GM19025 (cell line): ENCODE measurements at regions not wholly inside any gene's neighbourhood (a gene's known extent, or its start where the extent isn't known, plus 50 kb on each side); places are given as distances from the start of the nearest gene placed in this dataset.

Source experiments
- ATAC-seq: cut with Tn5 transposase; IDR thresholded peaks from one replicate; pipeline ENCODE4 v1.9.1; 2021; ENCODE audit warnings: mild to moderate bottlenecking, low read depth, moderate library complexity; ENCODE audit not compliant: unreplicated experiment

DNA sequence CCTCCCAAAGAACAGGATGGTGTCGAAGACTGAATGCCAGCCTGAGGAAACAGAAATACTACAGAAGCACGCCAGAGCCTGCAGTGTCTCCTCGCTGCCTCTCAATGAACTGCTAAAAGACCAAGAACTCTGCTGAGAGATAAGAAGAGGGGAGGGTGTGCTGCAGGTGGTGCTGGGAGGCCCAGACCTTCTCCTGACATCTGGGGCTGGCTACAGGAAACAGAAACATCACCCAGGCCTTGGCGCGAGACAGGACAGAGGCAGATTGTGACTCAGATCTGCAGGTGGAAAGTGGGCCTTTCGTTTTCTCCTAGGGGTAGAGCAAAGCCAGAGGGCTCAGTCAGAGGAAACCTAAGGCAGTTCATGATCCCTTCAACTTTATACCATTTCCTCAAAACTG, 250.3 kb upstream of the TCF4 start:
- no peak for ATAC-seq

DNA sequence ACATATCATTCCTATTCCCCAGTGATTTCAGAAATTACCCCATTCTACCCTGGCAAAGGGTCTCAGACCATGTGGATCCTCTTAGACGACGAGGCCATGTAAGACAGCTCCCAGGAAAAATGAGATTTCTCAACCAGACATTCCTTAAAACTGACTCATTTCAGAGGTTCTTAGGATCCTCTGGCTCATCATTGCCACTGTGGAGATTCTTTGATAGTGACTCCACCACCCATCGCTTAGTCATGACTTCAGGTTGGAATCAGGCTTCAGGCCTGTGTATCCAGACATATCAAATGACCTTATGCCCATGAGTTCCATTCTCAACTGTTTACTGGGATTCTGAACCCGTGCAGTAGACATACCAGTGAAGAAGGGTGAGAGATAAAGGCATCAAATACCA, 245.6 kb upstream of the TCF4 start:
- no peak for ATAC-seq

DNA sequence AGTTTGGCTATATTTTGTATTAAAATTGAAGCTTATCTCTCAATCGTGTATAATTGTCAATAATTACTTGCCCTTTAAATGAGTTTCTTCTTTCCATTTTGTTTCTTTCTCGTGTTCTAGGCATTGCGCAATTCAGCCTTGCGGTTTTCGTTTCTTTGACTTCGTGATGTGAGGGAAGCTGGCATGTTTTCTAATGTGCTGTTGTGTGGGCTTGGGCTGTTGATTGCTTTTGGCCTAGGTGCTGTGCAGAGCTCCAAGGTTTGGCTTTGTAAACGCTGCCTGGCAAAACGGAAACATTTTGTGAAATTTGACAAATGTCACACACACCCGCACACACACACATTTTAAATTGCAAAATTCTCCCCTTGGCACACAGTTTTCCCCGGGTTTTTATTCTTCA, 242.6 kb upstream of the TCF4 start:
- ATAC-seq, result no peak

DNA sequence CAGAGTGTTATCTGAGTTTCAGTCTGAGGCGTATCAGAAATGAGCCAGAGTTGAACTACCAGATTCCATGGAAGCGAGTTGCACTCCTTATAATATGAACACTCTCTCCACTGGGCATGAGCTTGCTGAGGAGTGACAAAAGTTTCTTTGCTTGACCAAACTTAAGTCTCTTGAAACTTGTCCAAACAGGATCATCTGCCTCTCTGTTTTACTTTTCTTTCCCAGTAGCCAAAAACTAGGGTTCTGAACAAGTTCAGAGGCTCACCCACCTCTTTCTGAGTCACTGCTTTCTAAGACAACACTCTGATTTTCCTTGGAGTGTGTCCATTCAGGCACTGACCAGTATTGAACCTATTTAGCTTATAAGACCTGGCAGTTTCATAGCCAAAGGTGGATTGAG, 233.2 kb upstream of the TCF4 start:
- no peak for ATAC-seq

DNA sequence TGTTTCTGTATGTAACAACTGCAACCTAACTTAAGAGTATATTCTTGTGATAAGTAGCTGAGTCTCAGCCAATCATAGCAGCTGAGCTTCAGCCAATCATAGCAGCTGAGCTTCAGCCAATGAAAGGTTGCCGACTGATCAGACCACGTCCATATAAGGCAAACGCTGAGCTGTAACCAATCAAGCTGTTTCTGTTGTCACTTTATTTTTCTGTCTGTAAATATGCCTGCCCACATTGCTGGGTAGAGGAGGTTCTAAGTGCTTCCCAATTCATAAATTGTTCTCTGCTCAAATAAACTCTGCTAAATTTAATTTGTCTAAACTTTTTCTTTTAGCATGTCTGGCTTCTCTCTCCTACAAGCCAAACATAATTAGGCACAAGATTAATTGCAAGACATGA, 231.5 kb upstream of the TCF4 start:
- ATAC-seq, result no peak

DNA sequence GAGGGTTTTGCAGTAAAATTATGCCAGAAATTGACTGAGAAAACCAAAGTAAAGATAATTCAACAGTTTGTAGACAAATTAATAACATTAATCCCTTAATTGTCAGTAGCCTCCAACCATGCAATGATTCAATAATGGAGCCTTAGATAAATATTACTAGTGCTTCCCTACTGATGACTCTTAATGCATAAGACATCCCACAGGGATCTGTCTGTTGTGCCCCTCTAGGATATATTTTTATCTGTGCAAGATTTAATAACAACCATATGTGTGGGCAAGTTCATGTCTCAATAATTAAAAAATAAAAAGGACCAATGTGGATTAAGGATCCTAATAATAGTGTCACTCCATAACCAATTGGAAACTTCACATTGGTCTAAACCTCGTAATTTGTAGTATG, 230.3 kb upstream of the TCF4 start:
- no peak for ATAC-seq

DNA sequence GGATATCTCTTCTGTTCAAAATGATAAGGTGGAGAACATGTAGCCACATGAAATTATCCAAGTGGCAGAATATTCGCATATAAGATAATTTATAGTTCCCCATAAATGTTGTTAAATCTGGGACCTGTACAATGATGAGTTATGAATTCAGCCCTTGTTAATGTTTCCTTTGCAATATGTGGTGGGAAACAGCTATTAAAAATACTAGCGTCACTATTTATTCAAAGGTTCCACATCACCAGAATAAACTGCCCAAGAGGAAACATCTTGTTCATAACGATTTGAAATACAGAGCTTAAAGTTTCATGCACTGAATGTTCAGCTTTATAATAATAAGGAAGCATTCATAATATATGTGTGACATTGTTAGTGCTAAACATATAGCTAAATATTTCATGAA, 223.9 kb upstream of the TCF4 start:
- no peak for ATAC-seq

DNA sequence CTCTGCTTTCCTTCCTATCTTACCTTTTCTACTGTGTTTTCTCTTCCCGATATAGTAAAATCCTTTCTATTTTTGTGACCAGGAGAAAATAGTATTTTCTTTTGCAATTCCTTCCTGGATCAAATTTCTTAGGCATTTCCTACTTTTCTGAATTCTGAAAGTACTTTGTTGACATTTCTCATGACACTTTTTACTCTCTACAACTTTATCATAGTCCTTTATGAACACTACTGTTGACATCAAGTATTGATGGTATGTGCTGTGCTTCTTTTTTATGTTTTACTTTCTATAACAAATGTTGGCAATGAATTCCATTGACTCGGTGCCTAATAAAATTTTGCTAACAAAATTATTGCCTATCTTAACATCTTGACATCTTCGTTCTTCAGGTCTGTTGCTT, 217.7 kb upstream of the TCF4 start:
- no peak for ATAC-seq

DNA sequence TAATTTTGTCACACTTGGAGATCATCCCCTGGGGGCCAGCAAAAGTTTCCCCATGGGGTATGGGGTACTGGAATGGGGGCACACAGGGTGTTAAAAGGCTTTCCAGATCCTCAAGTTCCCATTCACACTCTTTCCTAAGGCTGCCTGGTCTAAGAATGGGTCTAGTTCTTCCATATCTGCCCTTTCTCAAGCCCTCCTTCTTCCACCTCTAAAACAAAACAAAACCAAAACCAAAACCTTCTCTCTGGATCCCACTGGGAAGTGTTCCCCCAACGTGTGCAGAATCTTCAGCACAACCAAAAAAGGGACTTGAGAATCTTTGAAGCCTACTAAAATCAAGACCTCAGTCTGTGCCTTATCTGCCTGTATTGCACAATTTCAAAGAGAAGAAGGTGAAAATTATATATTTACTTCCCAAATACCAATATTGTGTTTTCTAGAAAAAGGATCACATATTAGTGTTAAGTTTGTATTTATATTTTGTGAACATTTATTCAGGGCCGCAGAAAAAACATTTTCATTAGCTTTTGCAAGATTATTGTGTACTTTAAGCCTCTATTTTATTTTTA, 207.2 kb upstream of the TCF4 start:
- ATAC-seq, result no peak

DNA sequence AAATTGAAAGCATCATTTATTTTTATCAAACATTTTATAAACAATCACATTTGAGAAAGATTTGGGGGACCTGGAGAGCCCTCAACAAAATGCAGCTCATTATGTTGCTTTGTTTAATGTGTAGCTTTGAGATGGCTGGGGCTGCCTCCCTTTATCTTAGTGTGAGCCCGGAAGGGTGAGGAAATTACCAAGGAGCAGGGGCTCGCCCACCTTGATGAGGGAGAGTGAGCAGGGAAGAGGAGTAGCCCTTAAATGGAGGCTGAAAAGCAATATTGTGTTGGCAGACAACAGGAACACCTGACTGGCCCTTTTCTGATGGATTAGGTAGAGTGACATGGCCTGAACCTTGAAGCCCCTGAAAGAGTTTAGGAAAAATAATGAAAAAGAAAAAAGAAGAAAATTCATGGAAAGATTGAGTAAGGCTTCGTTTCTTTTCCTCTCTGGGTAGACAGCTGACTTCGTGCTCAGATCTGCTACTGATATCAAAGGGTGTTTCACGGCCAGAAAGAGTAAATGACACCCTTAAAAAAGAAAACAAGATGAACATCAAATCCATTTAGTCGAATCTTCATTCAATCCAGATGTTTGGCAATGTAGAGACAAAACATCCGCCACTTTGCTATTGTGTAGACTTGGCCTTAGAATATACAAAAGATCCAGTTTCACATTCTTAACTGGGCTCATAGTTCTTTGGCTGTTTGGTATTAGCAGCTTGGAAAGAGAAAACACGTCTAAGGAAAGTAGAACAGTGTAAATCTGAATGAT, 206.5 kb upstream of the TCF4 start:
- no peak for ATAC-seq

DNA sequence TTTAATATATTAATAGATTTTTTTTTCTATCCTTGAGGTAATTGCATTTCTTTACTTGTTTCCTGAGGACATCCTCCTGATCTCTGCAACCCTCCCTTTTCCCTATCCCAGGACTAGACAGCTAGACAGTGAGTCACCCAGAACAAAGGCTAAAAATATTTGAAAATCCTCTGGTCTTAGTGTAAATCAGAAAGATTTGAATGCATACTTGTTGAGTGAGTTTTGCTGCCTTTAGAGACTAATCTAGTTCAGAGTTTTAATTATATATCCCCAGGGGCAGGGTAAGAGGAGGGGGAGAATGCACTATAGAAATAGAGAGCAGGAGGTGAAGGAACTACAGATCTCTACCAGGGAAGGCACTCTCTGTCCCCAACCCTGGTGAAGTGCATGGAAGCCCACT, 202.3 kb upstream of the TCF4 start:
- no peak for ATAC-seq

DNA sequence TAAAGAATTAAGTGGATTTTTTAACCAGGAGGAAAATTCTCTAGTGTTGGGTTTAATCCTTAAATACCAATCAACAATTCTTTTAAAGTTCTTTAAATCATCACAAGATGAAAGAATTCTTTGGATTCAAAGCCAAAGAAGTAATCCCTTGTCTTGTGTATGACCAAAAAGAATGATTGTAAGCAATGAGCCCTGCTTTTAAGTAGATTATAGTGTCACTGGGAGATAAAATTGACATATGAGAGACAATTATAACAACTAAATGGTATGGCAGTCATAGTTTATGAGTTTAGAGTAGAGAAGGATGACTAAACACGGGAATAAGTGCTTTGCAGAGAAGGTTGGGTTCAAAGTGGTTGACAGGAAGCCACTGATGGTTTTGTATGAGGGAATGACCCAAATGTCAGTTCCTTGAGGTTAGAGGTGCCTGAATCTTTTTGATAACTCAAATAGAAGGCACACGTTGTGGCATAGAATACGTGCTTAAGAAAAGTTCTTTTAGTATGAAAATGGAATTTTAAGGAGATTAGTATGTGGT, 199.6 kb upstream of the TCF4 start:
- no peak for ATAC-seq

DNA sequence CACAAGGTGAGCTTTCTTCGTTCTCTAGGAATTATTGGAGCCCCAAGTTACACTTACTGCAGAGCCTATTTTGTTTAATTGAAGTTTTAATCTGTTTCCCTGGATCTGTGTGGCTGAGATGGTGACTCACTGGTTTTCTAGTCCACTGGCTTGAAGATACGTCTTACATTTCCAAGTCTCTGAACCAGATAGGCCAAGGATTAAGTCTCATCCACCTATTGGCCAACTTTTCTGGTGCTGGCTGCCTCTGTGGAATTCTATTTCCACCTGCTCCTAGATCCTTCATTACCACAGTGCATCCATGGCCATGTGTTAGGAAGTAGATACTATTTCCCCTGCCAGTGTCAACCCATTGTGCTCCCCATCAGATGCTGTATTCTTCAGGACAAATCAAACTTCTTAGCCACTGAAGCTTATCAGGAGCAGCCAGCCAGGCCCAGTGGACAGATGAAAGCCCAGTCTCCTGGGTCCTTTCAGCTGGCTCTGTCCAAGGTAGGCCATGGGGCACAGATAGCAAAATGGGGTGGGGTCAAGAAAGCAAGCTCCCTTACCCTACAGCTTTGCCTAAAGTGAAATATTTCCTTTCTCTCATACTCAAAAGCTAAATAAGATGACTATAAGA, 198.8 kb upstream of the TCF4 start:
- ATAC-seq, result no peak

DNA sequence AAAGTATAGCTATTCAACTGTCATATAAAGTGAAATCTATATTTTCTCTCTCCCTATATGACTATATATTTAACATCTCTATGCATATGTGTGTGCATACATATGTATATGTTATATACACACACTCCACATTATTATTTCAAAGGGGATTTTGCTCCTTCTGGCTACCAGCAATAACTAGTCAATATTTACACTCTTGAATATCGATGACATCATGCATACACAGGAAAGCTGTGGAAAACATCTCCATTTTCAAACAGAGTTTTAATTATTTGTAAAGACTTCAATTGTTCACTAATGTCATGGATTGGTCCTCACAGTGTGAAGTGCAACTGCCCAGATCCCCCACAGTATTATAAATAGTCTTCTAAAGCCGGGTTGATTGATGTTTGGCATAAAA, 195.9 kb upstream of the TCF4 start:
- ATAC-seq, result no peak

DNA sequence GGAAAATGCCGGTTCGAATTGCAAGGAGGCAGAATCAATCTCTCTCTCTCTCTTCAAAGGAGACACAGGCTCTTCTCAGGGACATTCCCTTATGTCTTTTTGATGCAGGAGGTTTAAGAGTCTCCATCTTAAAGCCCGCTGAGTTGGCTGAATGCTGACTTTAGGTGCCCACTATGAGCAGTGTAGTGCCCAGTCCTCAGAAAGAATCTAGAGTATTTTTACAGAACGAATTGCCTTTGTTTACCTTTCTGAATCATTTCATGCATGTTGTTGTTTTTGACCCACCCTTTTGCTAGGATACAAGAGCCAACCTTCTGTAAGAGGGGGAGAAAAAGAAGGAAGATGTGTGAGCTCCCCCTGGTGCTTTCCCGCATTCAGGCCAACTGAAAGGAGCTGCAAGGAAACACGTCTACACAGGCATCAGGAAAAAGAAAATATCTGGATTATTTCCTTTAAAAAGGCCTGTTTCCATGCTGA, 193.5 kb upstream of the TCF4 start:
- no peak for ATAC-seq

DNA sequence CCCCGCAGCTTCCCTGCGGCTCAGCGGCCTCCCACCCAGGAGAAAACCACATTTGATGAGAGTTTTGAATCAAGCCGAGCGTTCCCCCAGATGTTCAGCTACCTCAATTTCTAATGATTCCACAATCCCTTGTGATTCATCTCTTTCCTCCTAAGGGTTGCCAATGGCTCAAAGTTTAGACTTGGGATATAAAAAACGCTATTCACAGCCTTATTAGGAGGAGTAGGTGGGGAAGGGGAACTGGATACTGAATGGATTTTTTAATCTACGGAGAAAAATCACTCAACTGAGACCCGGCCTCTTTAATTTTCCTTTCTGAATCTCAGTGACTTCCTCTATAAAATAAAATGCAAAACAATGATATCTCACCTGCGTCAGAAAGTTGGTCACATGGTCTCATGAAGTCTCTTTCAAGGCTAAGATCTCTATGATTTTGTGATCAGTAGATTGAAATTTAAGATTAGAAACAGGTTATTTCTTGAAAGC, 192.6 kb upstream of the TCF4 start:
- ATAC-seq, result no peak

DNA sequence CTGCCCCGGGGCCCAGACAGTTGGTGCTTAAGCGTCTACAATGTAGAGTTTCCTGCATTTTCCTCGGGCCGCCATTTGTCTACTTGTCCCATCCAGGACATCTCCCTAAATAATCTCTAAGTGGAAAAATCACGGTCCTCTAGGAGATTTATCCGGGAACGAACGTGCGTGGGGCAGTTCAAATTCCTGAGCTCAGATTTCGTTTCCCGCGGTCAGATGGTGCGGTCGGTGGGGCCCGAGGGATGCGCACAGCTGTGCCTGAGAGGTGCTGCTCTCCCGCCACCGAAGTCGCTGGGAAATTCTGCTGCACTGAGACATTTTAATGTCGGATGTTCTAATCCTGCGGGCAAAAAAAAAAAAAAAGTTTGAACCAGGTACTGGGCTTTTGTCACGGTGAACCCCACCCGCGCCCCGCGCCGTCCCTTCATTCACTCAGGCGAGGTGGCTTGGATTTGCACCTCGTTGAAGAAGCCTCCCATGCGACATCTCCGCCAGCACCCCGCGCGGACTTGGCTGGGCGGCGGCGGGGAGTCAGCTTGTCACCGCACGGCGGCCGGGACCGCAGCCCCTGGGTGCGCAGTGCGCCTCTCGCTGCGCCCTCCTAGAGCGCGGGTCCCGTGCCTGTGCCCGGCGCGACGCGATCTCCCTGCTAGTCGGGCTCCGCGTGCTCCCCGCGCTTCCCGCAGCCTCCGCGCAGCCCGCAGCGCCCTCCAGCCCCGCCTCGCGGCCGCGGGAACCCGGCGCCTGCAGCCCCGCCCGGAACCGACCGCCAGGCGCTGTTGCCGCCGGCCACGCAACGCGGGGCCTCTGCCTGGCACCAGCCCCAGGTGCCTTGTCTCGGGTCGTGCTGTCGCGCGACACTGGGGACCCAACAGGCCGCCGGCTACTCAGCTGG, 191.9 kb upstream of the TCF4 start:
- ATAC-seq, result no peak

DNA sequence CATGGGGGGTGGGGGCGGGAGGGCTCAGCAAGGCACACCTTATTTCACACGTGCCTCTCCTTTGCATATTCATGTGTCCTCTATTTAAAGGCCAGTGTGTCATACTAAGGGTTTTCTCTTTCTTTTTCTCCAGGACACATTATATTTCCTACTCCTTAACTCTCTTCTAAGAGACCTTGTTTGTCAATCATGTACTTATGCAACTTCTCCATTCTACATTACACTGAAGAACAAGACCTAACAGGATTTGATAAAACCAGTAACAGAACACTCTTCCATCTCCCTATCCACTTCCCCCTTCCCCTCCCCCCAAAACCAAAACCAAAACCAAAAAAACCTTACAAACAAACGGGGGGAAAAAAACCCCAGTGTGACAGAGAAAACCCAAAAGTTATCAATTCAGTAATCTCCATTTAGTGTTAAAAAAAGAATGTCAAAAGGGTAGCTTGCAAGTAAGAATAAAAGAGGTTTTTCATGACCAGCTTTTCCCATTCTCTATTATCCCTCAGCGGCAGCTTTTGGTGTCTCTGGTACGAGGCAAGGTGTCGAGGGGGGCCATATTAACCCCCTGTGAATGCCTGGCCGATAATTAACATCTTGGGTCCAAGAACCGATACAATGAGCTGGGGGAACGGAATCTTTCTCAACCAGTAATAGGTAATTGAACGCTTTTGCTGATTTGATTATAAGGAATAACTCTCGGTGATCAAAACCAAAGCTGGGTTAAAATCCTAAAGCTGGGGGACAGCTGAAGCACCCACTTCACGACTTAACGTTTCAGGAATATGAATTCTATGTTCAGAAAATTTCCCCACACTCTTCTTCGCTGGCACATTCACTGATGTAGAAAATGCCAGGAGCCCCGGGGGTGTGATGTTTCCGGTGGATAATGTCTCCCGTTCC, 191.0 kb upstream of the TCF4 start:
- no peak for ATAC-seq

DNA sequence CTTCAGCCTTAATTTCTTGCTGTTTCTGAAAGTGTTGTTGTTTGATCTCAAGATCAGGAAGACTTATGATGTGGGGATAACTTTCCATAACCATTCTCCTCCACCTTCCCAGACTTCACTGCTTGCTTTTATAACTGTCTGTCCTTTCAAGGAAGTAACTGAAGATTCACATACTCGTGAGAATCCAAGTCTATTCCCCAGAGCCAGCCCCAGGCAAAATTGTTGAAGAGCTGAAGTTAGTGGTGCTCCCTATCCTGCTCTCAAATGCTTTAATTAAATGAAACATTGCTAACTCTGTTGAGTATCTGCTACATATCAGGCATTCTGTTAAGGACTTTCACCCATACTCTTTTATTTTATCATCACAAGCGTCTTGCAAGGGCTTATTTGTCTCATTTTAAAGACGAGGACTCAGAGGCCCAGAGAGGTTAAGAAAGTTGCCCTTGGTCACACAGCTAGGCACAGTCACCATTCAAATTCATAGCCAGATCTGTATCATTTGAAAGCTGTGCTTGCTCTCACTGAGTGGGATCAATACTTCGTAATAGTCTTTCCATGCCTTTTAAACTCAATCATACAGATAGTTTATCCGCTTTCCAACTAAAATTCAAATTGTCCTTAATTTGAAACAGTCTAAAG, 189.8 kb upstream of the TCF4 start:
- no peak for ATAC-seq
